ENCODE measurements at regions not wholly inside any gene's neighbourhood (a gene's known extent, or its start where the extent isn't known, plus 50 kb on each side); places are given as distances from the start of the nearest gene placed in this dataset.

GRCh38 chr2:144711630-144712549, 192.0 kb upstream of the ZEB2 start:
- Mint-ChIP-seq H3K4me3 (no peak overlapping the region), H3K9me3 (no peaks in the 10 kb centered on the region), H3K27me3 (ENCODE audit: low read depth) (no peaks in the 10 kb centered on the region), H3K36me3 (ENCODE audit: insufficient read depth in 1 of 3, low read depth in 3 of 3) (0 out of 7 replicates have a peak, but pooled peaks cover 0 to 1% (median 0%) of the 10 kb centered on the region in 3 experiments), H3K4me1 (peaks cover 24 to 29% of the 10 kb centered on the region in 2 experiments), H3K27ac (peak overlapping the region; percentile 24 to 92 (median 33); a peak in 5 of 7 replicates)
- Histone ChIP-seq H4K20me1 (ENCODE audit: control insufficient read depth, insufficient read depth, insufficient read length) (no peaks in the 10 kb centered on the region), H3K4me1 (ENCODE audit: insufficient read depth, low read length) (peaks cover 1% of the 10 kb centered on the region), H3K27ac (ENCODE audit: insufficient read length, low read depth, low read length) (no peak overlapping the region), H2AK5ac (ENCODE audit: insufficient read length, low read length) (no peak overlapping the region), H3K23me2 (ENCODE audit: insufficient read length, low read depth, low read length, poor library complexity, severe bottlenecking) (no peaks in the 10 kb centered on the region), H2BK20ac (ENCODE audit: low read depth, low read length, poor library complexity, severe bottlenecking) (no peak overlapping the region), H4K5ac (ENCODE audit: insufficient read length, low read depth, low read length) (no peak overlapping the region), H3K4me2 (ENCODE audit: insufficient read depth, insufficient read length, low read length) (no peak overlapping the region), H3K9me3 (ENCODE audit: control insufficient read depth, low read depth, low read length) (no peaks in the 10 kb centered on the region), H4K91ac (ENCODE audit: insufficient read length, low read depth, low read length) (no peak overlapping the region), H3K79me2 (ENCODE audit: insufficient read depth, low read length) (no peaks in the 10 kb centered on the region), H3K27me3 (ENCODE audit: insufficient read depth, low read length) (no peaks in the 10 kb centered on the region), H3K23ac (ENCODE audit: insufficient read length, low read depth, low read length) (no peak overlapping the region), H2AFZ (ENCODE audit: low read length) (no peak overlapping the region), H2BK120ac (ENCODE audit: low read depth, low read length, poor library complexity, severe bottlenecking) (no peak overlapping the region), H3T11ph (ENCODE audit: low read length) (no peak overlapping the region), H2BK12ac (ENCODE audit: insufficient read length, low read depth, low read length) (no peak overlapping the region), H3K18ac (ENCODE audit: insufficient read length, low read depth, low read length) (no peak overlapping the region), H4K8ac (replicated peaks; ENCODE audit: insufficient read length, low read depth, low read length) (no peak overlapping the region), H3K4ac (ENCODE audit: low read depth, low read length) (no peak overlapping the region), H2BK5ac (ENCODE audit: insufficient read length, low read length) (no peak overlapping the region), H3K56ac (ENCODE audit: insufficient read length, low read depth, low read length) (no peak overlapping the region), H3K14ac (ENCODE audit: insufficient read depth, low read length) (no peak overlapping the region), H3K79me1 (ENCODE audit: insufficient read depth, low read depth, low read length, poor library complexity, severe bottlenecking) (no peaks in the 10 kb centered on the region), H3K9ac (ENCODE audit: extremely low read depth, insufficient read length, low read length) (no peak overlapping the region), H2BK15ac (ENCODE audit: low read depth, low read length) (no peak overlapping the region)
- WGBS (ENCODE audit: extremely low coverage, insufficient read length, low lambda C conversion rate), result no CpG with 5 or more reads among the region's 7 CpGs
- no peak for TF ChIP-seq CTCF (conservative IDR thresholded peaks at IDR 0.05)
- no peak for DNase-seq
